HFF-Myc (cell line): ENCODE measurements at regions not wholly inside any gene's neighbourhood (a gene's known extent, or its start where the extent isn't known, plus 50 kb on each side); places are given as distances from the start of the nearest gene placed in this dataset.

Experiments used
- DNase-seq: peaks from one replicate; pipeline ENCODE4 v3.0.0-alpha.2; 2011; ENCODE audit warnings: low read depth; ENCODE audit errors: extremely low read depth
- H3K4me3 ChIP-seq: replicated peaks from 2 replicates; pipeline ENCODE4 v1.5.1; 2011; ENCODE audit warnings: low read depth, mild to moderate bottlenecking, control low read depth, low read length
- TF ChIP-seq, protein P1 (sequence below): IDR thresholded peaks from 2 replicates; pipeline ENCODE4 v1.5.1; 2012; ENCODE audit warnings: mild to moderate bottlenecking, low read depth, low read length, control low read depth; ENCODE audit errors: missing control alignments

- no peak overlapping the region for H3K4me3 ChIP-seq
- DNase-seq = no peak
- TF ChIP-seq, protein P1, sequence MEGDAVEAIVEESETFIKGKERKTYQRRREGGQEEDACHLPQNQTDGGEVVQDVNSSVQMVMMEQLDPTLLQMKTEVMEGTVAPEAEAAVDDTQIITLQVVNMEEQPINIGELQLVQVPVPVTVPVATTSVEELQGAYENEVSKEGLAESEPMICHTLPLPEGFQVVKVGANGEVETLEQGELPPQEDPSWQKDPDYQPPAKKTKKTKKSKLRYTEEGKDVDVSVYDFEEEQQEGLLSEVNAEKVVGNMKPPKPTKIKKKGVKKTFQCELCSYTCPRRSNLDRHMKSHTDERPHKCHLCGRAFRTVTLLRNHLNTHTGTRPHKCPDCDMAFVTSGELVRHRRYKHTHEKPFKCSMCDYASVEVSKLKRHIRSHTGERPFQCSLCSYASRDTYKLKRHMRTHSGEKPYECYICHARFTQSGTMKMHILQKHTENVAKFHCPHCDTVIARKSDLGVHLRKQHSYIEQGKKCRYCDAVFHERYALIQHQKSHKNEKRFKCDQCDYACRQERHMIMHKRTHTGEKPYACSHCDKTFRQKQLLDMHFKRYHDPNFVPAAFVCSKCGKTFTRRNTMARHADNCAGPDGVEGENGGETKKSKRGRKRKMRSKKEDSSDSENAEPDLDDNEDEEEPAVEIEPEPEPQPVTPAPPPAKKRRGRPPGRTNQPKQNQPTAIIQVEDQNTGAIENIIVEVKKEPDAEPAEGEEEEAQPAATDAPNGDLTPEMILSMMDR = no peak
Observed at GRCh38 chr2:187002242-187002641, 153.3 kb upstream of the ZSWIM2 start.

- H3K4me3 ChIP-seq = no peak overlapping the region
- TF ChIP-seq, protein P1 = no peak
- no peak for DNase-seq
Observed at GRCh38 chr2:187001248-187001647, 152.3 kb upstream of the ZSWIM2 start.

GRCh38 chr2:186995092-186995491 is 146.1 kb upstream of the ZSWIM2 start:
- TF ChIP-seq, protein P1 = no peak
- no peak for DNase-seq
- no peak overlapping the region for H3K4me3 ChIP-seq

- no peak overlapping the region for H3K4me3 ChIP-seq
- TF ChIP-seq, protein P1 = no peak
- DNase-seq = no peak
Observed at GRCh38 chr2:186992597-186992996, 143.6 kb upstream of the ZSWIM2 start.

- DNase-seq = no peak
- TF ChIP-seq, protein P1 = no peak
- H3K4me3 ChIP-seq = no peak overlapping the region
Observed at GRCh38 chr2:186991766-186992417, 142.9 kb upstream of the ZSWIM2 start.

DNA sequence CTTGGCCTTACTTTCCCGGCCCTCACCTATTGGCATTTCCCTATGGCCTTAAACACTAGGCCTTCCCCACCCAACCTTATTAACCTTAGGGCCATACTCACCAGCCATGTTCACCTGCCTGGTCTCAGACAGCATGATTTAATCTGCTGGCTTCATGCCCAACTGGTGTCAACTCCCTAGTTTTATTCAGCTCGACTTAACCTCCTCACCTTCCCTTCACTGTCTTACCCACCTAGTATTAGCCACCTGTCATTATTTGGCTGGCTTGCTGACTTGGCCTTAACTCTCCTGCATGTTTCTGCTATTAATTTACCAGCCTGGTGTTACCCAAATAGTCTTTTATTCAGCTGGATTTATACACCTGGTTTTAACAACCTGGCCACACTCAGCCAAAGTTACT is 136.0 kb upstream of the ZSWIM2 start:
- TF ChIP-seq, protein P1 = no peak
- DNase-seq = no peak
- no peak overlapping the region for H3K4me3 ChIP-seq

DNA sequence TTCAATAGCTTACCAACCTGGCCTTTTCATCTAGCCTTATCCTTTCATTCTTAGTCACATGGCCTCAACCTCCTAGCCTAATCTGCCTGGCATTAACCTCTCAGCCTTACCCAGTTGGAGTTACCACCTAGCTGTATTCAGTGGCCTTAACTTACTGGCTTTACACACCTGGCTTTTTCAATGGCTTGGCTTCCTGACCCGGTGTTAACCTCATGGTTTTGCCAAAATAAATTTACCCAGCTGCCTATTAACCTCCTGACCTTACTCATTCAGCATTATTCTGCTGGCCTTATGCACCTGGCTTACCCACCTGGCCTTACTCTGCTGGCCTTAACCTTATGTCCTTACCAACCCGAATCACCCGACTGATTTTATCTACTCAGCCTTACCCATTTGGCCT is 135.5 kb upstream of the ZSWIM2 start:
- H3K4me3 ChIP-seq = no peak overlapping the region
- DNase-seq = no peak
- TF ChIP-seq, protein P1 = no peak
